Heart left ventricle (tissue), 16 donors: ENCODE measurements at regions not wholly inside any gene's neighbourhood (a gene's known extent, or its start where the extent isn't known, plus 50 kb on each side); places are given as distances from the start of the nearest gene placed in this dataset.

ENCODE experiments used
- ATAC-seq, 4 donors: fragments of 200-7000 bp; cut with Tn5 transposase; one replicate each; pipeline ENCODE4 v1.9.1; 2020 to 2022; ENCODE audit warnings: moderate library complexity in 4 of 4, mild to moderate bottlenecking in 3 of 4, moderate number of reproducible peaks in 1 of 4
- DNase-seq, 5 donors: peaks; one replicate each; pipeline ENCODE4 v3.0.0-alpha.2; 2020
- H3K27ac ChIP-seq, 12 donors: fragments of 200-600 bp; sonication (generic) in 4 of 12; one replicate each; pipeline versions ENCODE4 v1.5.0 to v1.8.0; 2016 to 2022; ENCODE audit warnings: mild to moderate bottlenecking in 2 of 12
- H3K27me3 ChIP-seq, 9 donors: fragments of 200-600 bp; sonication (generic) in 2 of 9; one replicate each; pipeline versions ENCODE4 v1.5.1 to v1.8.0; 2016 to 2022; ENCODE audit warnings: mild to moderate bottlenecking in 3 of 9
- H3K36me3 ChIP-seq, 9 donors: fragments of 200-600 bp; sonication (generic) in 2 of 9; one replicate each; pipeline versions ENCODE4 v1.5.0 to v1.8.0; 2018 to 2022; ENCODE audit warnings: mild to moderate bottlenecking in 2 of 9
- H3K4me1 ChIP-seq, 12 donors: fragments of 200-600 bp; sonication (generic) in 4 of 12; one replicate each; pipeline versions ENCODE4 v1.5.0 to v1.8.0; 2016 to 2022; ENCODE audit warnings: mild to moderate bottlenecking in 3 of 12
- H3K4me3 ChIP-seq, 12 donors: fragments of 200-600 bp; sonication (generic) in 4 of 12; one replicate each; pipeline versions ENCODE4 v1.5.0 to v1.8.0; 2017 to 2022; ENCODE audit warnings: mild to moderate bottlenecking in 9 of 12, moderate library complexity in 4 of 12
- H3K9me3 ChIP-seq, 12 donors: fragments of 200-600 bp; sonication (generic) in 4 of 12; one replicate each; pipeline versions ENCODE4 v1.5.0 to v1.8.0; 2016 to 2022; ENCODE audit warnings: mild to moderate bottlenecking in 1 of 12
- CTCF ChIP-seq, 12 donors: fragments of 200-600 bp; sonication (generic) in 4 of 12; IDR thresholded peaks; one replicate each; pipeline versions ENCODE4 v1.5.0 to v1.8.0; 2018 to 2022; ENCODE audit warnings: antibody characterized with exemption in 12 of 12, mild to moderate bottlenecking in 5 of 12
- POLR2A ChIP-seq, 2 donors: fragments of 450-650 bp; IDR thresholded peaks; one replicate each; pipeline ENCODE4 v1.6.1; 2017; ENCODE audit warnings: antibody characterized with exemption in 2 of 2, mild to moderate bottlenecking in 2 of 2, moderate library complexity in 2 of 2
- WGBS, 4 donors: extraction: QIAGEN DNeasy Blood & Tissue Kit in 2 of 4; methylation state at CpG; one replicate each; pipeline versions ENCODE4 v1.1.5 to v1.1.7; 2013 to 2018; 5-methylcytosine and 5-hydroxymethylcytosine counted together
- intact Hi-C, 10 donors: fragments of 100-400 bp; cut with DNase I; formaldehyde crosslinking; loops; one replicate each; pipeline versions ENCODE4 v1.11.1 to v1.14.2; 2022
- donor health status: ischemic (EF 13 %, LVEDD 7.1; RV severe dilation, severe dysfunction).
- donor health status: healthy with polysubstance abuse.
- donor health status: DM: no; HTN: yes; CAD: no.
- donor health status: DM: no; HTN: no; CAD: no.
- donor health status: ischemic (EF 25% LVEDD 6.9; RV normal size, moderate dysfunction).
- donor health status: ischemic (EF 25% LVEDD 5.7; RV mildly dilated, moderate dysfunction).
- donor health status: healthy.
- donor health status: DM: yes; HTN: yes; CAD: no.
- donor health status: ischemic (EF 35%, LVEDD 5.7; RV mildly dilated, moderate dysfunction).
- donor health status: nonischemic (EF 11% LVEDD 7.7; RV severe dilation, severe dysfunction).
- donor health status: DM: yes; HTN: yes; CAD: no.
- donor health status: PGD.
- donor health status: ischemic (EF 29% LVEDD 5.4; RV normal size, mild dysfunction).
- donor health status: nonischemic (EF 23%, LVEDD 6.1; RV moderate dilation, normal function).

- H3K4me1 ChIP-seq, result no peaks in the 10 kb centered on the region
- ATAC-seq (no peak), DNase-seq (no peak)
- H3K9me3 ChIP-seq, result no peaks in the 10 kb centered on the region
- TF ChIP-seq CTCF (IDR thresholded peaks at IDR 0.05) (no peak), POLR2A (IDR thresholded peaks at IDR 0.05) (no peak)
- WGBS, 4 donors, result 67 to 80% (median 74%) methylated on average over 4 of the region's 4 CpGs
- H3K4me3 ChIP-seq, result no peak overlapping the region
- H3K27me3 ChIP-seq, result no peaks in the 10 kb centered on the region
- no peaks in the 10 kb centered on the region for H3K36me3 ChIP-seq
- H3K27ac ChIP-seq, result no peak overlapping the region
- intact Hi-C loops, result no loop called here
Measured at GRCh38 chr9:14515049-14515448, 178.2 kb downstream of the ZDHHC21 start.

GRCh38 chr9:14512942-14513341 is 180.3 kb downstream of the ZDHHC21 start:
- no peaks in the 10 kb centered on the region for H3K9me3 ChIP-seq
- intact Hi-C loops, result no loop called here
- H3K27ac ChIP-seq, result no peak overlapping the region
- no peaks in the 10 kb centered on the region for H3K27me3 ChIP-seq
- H3K4me1 ChIP-seq, result no peaks in the 10 kb centered on the region
- 89 to 93% (median 91%) methylated on average over 1 of the region's 1 CpG for WGBS, 4 donors
- no peak for ATAC-seq
- H3K4me3 ChIP-seq, result no peak overlapping the region
- H3K36me3 ChIP-seq, result no peaks in the 10 kb centered on the region
- TF ChIP-seq POLR2A (IDR thresholded peaks at IDR 0.05) (no peak), CTCF (IDR thresholded peaks at IDR 0.05) (no peak)
- no peak for DNase-seq

- no peak for ATAC-seq
- intact Hi-C loops, result no loop called here
- Histone ChIP-seq H3K4me1 (no peaks in the 10 kb centered on the region), H3K27me3 (no peaks in the 10 kb centered on the region), H3K9me3 (no peaks in the 10 kb centered on the region), H3K36me3 (no peaks in the 10 kb centered on the region), H3K27ac (no peak overlapping the region), H3K4me3 (no peak overlapping the region)
- TF ChIP-seq POLR2A (IDR thresholded peaks at IDR 0.05) (no peak), CTCF (IDR thresholded peaks at IDR 0.05) (no peak)
- DNase-seq, result no peak
Measured at GRCh38 chr9:14511452-14511851, 181.8 kb downstream of the ZDHHC21 start.

GRCh38 chr9:14508884-14509283 is 184.3 kb downstream of the ZDHHC21 start:
- Histone ChIP-seq H3K9me3 (no peaks in the 10 kb centered on the region), H3K4me3 (no peak overlapping the region), H3K27ac (no peak overlapping the region), H3K36me3 (no peaks in the 10 kb centered on the region), H3K4me1 (no peaks in the 10 kb centered on the region), H3K27me3 (peaks cover 0 to 3% (median 0%) of the 10 kb centered on the region in 9 donors)
- 71 to 88% (median 79%) methylated on average over 2 of the region's 2 CpGs for WGBS, 4 donors
- intact Hi-C loops, result no loop called here
- no peak for TF ChIP-seq POLR2A (IDR thresholded peaks at IDR 0.05)
- no peak for TF ChIP-seq CTCF (IDR thresholded peaks at IDR 0.05)
- ATAC-seq (no peak), DNase-seq (no peak)
